Thyroid gland (tissue), 4 donors: ENCODE measurements at regions not wholly inside any gene's neighbourhood (a gene's known extent, or its start where the extent isn't known, plus 50 kb on each side); places are given as distances from the start of the nearest gene placed in this dataset. TPM values are rescaled to one million over a fixed set of nuclear protein-coding genes. Genes with fewer than 3 reads are reported as not detected.

ENCODE experiments used
- DNase-seq, 2 donors: peaks; one replicate each; pipeline ENCODE4 v3.0.0-alpha.2; 2019
- H3K27ac ChIP-seq, 3 donors: fragments of 200-600 bp; sonication (generic); 1 replicate in 2 of 3; 2 replicates in 1 of 3; pipeline ENCODE4 v1.5.1; 2016 to 2019; ENCODE audit warnings: mild to moderate bottlenecking in 1 of 3, moderate library complexity in 1 of 3
- H3K27me3 ChIP-seq: fragments of 200-600 bp; sonication (generic); one replicate; pipeline ENCODE4 v1.5.1; 2019
- H3K36me3 ChIP-seq, 2 donors: fragments of 200-600 bp; sonication (generic); one replicate each; pipeline ENCODE4 v1.5.1; 2016 to 2019
- H3K4me1 ChIP-seq, 2 donors: fragments of 200-600 bp; sonication (generic); one replicate each; pipeline ENCODE4 v1.5.1; 2017 to 2019
- H3K4me3 ChIP-seq, 3 donors: fragments of 200-600 bp; sonication (generic); replicated peaks in 1 of 3; 1 replicate in 2 of 3; 2 replicates in 1 of 3; pipeline ENCODE4 v1.5.1; 2016; ENCODE audit warnings: mild to moderate bottlenecking in 1 of 3
- H3K9me3 ChIP-seq: fragments of 200-600 bp; sonication (generic); one replicate; pipeline ENCODE4 v1.5.1; 2017
- CTCF ChIP-seq, 6 experiments: fragments of 200-600 bp in 3 of 6; fragments of 450-650 bp in 3 of 6; sonication (generic) in 3 of 6; IDR thresholded peaks; one replicate each; pipeline ENCODE4 v1.5.1; 2016 to 2019; ENCODE audit warnings: antibody characterized with exemption in 6 of 6, mild to moderate bottlenecking in 2 of 6, inconsistent platforms in 1 of 6, moderate library complexity in 1 of 6
- POLR2A ChIP-seq, 2 donors: fragments of 450-650 bp; IDR thresholded peaks; one replicate each; pipeline ENCODE4 v1.6.1; 2017; ENCODE audit warnings: antibody characterized with exemption in 2 of 2, mild to moderate bottlenecking in 2 of 2, moderate library complexity in 1 of 2
- WGBS, 2 donors: methylation state at CpG; one replicate each; pipeline ENCODE4 v1.1.5; 2017; 5-methylcytosine and 5-hydroxymethylcytosine counted together
- intact Hi-C: fragments of 100-400 bp; cut with DNase I; formaldehyde crosslinking; loops from one replicate; pipeline ENCODE4 v1.15.1; 2023
- small RNA-seq: library from RNA; depleted of rRNA; stranded (forward); fragments of <200 nt; gene quantifications from one replicate; pipeline ENCODE3, GENCODE V24; 2016

DNA sequence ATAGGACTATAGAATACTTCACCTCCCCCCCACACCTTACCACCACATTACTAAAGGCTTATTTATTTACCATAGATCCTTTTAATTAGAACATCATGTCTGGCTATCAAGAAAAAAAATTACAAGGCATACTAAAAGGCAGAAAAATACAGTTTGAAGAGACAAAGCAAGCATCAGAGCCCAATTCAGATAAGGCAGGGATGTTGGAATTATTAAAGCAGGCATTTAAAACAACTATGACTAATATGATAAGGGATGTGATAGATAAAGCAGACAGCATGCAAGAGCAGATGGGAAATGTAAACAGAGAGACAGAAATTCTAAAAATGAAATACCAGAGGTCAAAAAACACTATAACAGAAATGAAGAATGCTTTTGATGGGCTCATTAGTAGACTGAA, 55.4 kb upstream of the SMIM21 start:
- no peaks in the 10 kb centered on the region for H3K27me3 ChIP-seq
- H3K4me3 ChIP-seq: no peak overlapping the region
- H3K27ac ChIP-seq: no peak overlapping the region
- no peaks in the 10 kb centered on the region for H3K9me3 ChIP-seq
- no peak for DNase-seq
- intact Hi-C loops: loop anchor here (10.0 kb wide), 1 partner anchor 828 kb away; no protein-coding TSS in a partner anchor
- no peaks in the 10 kb centered on the region for H3K36me3 ChIP-seq
- no peak for TF ChIP-seq CTCF (IDR thresholded peaks at IDR 0.05)
- TF ChIP-seq POLR2A (IDR thresholded peaks at IDR 0.05): no peak
- no peaks in the 10 kb centered on the region for H3K4me1 ChIP-seq

DNA sequence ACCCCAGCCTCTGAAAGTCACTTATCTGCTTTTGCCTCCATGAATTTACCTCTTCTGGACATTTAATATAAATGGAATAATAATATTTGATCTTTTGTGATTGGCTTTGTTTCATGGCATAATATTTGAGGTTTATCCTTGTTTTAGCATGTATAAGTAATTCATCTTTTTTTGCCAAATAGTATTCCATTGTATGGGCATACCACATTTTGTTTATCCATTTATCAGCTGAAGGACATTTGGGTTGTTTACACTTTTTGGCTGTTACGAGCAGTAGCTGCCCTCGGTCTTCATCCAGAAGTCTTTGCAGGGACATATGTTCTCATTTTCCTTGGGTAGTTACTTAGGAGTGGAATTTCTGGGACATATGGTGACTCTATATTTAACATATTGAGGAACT, 53.0 kb upstream of the SMIM21 start:
- H3K4me3 ChIP-seq: no peak overlapping the region
- WGBS, 2 donors: 96 to 97% methylated on average over 2 of the region's 2 CpGs
- no peak overlapping the region for H3K27ac ChIP-seq
- H3K27me3 ChIP-seq: no peaks in the 10 kb centered on the region
- intact Hi-C loops: loop anchor here (10.0 kb wide), 1 partner anchor 826 kb away; no protein-coding TSS in a partner anchor
- TF ChIP-seq CTCF (IDR thresholded peaks at IDR 0.05): no peak
- TF ChIP-seq POLR2A (IDR thresholded peaks at IDR 0.05): no peak
- H3K9me3 ChIP-seq: no peaks in the 10 kb centered on the region
- DNase-seq: no peak
- H3K4me1 ChIP-seq: no peaks in the 10 kb centered on the region
- no peaks in the 10 kb centered on the region for H3K36me3 ChIP-seq

- TF ChIP-seq POLR2A (IDR thresholded peaks at IDR 0.05) (no peak), CTCF (IDR thresholded peaks at IDR 0.05) (peak in 4 of 6 experiments; percentile 49 to 72 (median 67))
- H3K4me3 ChIP-seq: no peak overlapping the region
- H3K9me3 ChIP-seq: no peaks in the 10 kb centered on the region
- WGBS, 2 donors: 71% methylated on average over 8 of the region's 8 CpGs
- intact Hi-C loops: no loop called here
- H3K4me1 ChIP-seq: peaks cover 0 to 7% of the 10 kb centered on the region in 2 donors
- no peaks in the 10 kb centered on the region for H3K27me3 ChIP-seq
- H3K36me3 ChIP-seq: no peaks in the 10 kb centered on the region
- H3K27ac ChIP-seq: no peak overlapping the region
- DNase-seq: no peak
These were observed 51.7 kb upstream of the SMIM21 start for GRCh38 chr18:75478996-75479880.

DNA sequence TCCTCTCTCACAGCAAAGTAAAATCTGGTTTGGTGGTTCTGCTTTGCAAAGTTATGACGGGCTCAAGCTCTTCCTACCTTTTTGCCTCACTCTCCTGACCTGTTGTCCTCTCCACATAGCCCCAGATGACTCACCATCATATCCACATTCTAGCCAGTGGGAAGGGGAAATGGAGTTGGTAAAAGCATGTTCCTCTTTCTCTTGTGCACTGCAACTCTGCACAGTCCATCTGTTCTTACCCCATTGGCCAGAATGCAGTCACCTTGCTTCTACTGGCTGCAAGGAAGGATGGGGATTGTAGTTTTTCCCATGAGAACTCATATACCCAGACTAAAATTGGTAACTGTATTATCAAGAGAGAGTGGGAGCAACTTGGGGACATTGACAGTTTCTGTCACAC, 50.4 kb upstream of the SMIM21 start:
- Histone ChIP-seq H3K36me3 (no peaks in the 10 kb centered on the region), H3K9me3 (no peaks in the 10 kb centered on the region), H3K27me3 (no peaks in the 10 kb centered on the region), H3K4me3 (no peak overlapping the region), H3K4me1 (peaks cover 0 to 7% of the 10 kb centered on the region in 2 donors), H3K27ac (no peak overlapping the region)
- DNase-seq: no peak
- intact Hi-C loops: no loop called here
- TF ChIP-seq CTCF (IDR thresholded peaks at IDR 0.05): no peak
- TF ChIP-seq POLR2A (IDR thresholded peaks at IDR 0.05): no peak
- 91 to 100% methylated on average over 1 of the region's 1 CpG for WGBS, 2 donors

Small RNA genes lying in the stretch of these regions (small RNA-seq; reads per million reads assigned to genes)
- not detected for gene AC021506.2
